ENCODE measurements at regions not wholly inside any gene's neighbourhood (a gene's known extent, or its start where the extent isn't known, plus 50 kb on each side); places are given as distances from the start of the nearest gene placed in this dataset.

DNA sequence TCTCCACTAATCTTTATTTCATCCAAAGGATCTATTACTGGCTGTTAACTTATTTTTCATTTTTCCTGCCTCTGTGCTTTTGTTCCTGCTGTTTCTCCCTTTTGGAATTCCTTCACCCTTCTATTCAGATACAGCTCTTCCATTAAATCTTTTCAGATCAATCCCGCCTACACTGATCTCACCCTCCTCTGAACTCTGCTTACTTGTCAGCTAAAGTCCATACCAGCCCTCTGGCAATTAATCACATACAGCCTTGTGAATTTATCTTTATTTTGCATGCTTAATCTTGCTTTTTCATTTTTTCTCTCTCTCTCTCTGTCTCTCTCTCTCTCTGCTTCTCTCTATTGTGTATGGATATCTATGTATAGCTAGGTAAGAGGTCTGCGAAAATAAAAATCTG, 100.8 kb upstream of the UMPS start:
- Mint-ChIP-seq H3K4me3 (ENCODE audit: unreplicated experiment) (no peak overlapping the region), H3K27me3 (ENCODE audit: insufficient read depth, unreplicated experiment) (peaks cover 37% of the 10 kb centered on the region), H3K9me3 (ENCODE audit: unreplicated experiment) (no peaks in the 10 kb centered on the region), H3K27ac (ENCODE audit: low read depth, unreplicated experiment) (no peak overlapping the region), H3K36me3 (ENCODE audit: insufficient read depth, unreplicated experiment) (no peaks in the 10 kb centered on the region), H3K4me1 (ENCODE audit: insufficient read depth, unreplicated experiment) (no peaks in the 10 kb centered on the region)
- intact Hi-C loops (cut with micrococcal nuclease): no loop called here
- POLR2A ChIA-PET: interaction anchor here (0.6 kb wide), 1 partner anchor 20 kb away, joined by 3 read pairs; no protein-coding TSS in a partner anchor
- CTCF ChIA-PET: interaction anchor here (0.7 kb wide), 1 partner anchor 24 kb away, joined by 3 read pairs; no protein-coding TSS in a partner anchor
- TF ChIP-seq, protein P1, sequence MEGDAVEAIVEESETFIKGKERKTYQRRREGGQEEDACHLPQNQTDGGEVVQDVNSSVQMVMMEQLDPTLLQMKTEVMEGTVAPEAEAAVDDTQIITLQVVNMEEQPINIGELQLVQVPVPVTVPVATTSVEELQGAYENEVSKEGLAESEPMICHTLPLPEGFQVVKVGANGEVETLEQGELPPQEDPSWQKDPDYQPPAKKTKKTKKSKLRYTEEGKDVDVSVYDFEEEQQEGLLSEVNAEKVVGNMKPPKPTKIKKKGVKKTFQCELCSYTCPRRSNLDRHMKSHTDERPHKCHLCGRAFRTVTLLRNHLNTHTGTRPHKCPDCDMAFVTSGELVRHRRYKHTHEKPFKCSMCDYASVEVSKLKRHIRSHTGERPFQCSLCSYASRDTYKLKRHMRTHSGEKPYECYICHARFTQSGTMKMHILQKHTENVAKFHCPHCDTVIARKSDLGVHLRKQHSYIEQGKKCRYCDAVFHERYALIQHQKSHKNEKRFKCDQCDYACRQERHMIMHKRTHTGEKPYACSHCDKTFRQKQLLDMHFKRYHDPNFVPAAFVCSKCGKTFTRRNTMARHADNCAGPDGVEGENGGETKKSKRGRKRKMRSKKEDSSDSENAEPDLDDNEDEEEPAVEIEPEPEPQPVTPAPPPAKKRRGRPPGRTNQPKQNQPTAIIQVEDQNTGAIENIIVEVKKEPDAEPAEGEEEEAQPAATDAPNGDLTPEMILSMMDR (IDR thresholded peaks at IDR 0.05; ENCODE audit: unreplicated experiment): no peak
- no peak for DNase-seq (ENCODE audit: unreplicated experiment)
- BruUV-seq (replicated peaks): no TSS peak

GRCh38 chr3:124630960-124631359, 99.3 kb upstream of the UMPS start:
- H3K27ac Mint-ChIP-seq (ENCODE audit: low read depth, unreplicated experiment): no peak overlapping the region
- DNase-seq (ENCODE audit: unreplicated experiment): no peak
- POLR2A ChIA-PET: no interaction called here
- no TSS peak for BruUV-seq (replicated peaks)
- TF ChIP-seq, protein P1 (IDR thresholded peaks at IDR 0.05; ENCODE audit: unreplicated experiment): no peak
- H3K4me1 Mint-ChIP-seq (ENCODE audit: insufficient read depth, unreplicated experiment): no peaks in the 10 kb centered on the region
- no peaks in the 10 kb centered on the region for H3K9me3 Mint-ChIP-seq (ENCODE audit: unreplicated experiment)
- intact Hi-C loops (cut with micrococcal nuclease): no loop called here
- H3K4me3 Mint-ChIP-seq (ENCODE audit: unreplicated experiment): no peak overlapping the region
- CTCF ChIA-PET: interaction anchor here (0.6 kb wide), 1 partner anchor 19 kb away, joined by 3 read pairs; no protein-coding TSS in a partner anchor
- H3K36me3 Mint-ChIP-seq (ENCODE audit: insufficient read depth, unreplicated experiment): no peaks in the 10 kb centered on the region
- peaks cover 48% of the 10 kb centered on the region for H3K27me3 Mint-ChIP-seq (ENCODE audit: insufficient read depth, unreplicated experiment)

DNA sequence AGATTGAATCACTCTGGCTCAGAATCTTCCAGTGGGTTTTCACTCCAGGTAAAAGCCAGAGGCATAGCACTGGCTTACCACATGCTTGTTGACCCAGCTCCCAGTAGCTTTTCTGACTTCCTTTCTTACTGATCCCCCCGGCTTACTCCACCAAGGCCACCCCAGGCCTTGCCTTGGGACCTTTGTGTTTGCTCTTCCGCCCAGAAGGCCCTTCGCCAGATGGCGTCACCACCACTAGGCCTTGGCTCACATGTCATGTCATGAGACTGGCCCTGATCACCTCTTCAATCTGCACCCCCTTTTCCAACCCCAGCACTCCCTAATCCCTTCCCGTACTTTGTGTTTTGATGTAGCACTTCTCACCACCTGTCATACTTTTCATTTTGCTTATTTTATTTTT, 98.5 kb upstream of the UMPS start:
- CTCF ChIA-PET: interaction anchor here (0.6 kb wide), 1 partner anchor 324 kb away, joined by 3 read pairs; no protein-coding TSS in a partner anchor
- H3K27ac Mint-ChIP-seq (ENCODE audit: low read depth, unreplicated experiment): no peak overlapping the region
- BruUV-seq (replicated peaks): no TSS peak

DNA sequence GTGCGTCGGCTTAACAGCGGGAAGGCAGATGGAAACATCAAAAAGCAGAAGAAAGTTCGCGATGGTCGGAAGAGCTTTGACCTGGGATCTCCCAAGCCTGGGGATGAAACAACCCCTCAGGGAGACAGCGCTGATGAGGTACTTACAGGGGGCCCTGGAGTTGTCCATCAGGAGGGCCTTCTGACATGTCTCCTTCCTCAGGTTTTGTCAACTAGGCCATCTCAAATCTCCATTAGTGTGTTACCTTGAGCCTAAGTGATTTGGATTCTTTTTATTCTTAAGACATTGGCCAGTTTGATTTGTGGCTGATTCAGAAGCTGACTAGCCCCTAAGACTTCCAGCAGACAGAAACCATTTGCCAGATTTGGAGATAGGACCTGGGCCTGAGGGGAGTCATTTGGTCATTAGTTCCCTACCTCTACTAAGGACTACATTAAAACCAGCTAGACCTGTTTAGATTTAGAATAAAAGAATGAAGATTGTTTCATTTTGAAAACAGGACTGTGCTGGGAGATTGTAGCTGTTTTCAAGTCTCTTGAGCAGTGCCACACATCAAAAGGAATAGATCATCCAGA, 97.6 kb upstream of the UMPS start:
- BruUV-seq (replicated peaks): no TSS peak
- H3K27ac Mint-ChIP-seq (ENCODE audit: low read depth, unreplicated experiment): no peak overlapping the region

More for the DNA sequence above, 98.5 kb upstream of the UMPS start:
- POLR2A ChIA-PET: no interaction called here
- Mint-ChIP-seq H3K4me1 (ENCODE audit: insufficient read depth, unreplicated experiment) (no peaks in the 10 kb centered on the region), H3K27me3 (ENCODE audit: insufficient read depth, unreplicated experiment) (peaks cover 48% of the 10 kb centered on the region), H3K9me3 (ENCODE audit: unreplicated experiment) (no peaks in the 10 kb centered on the region), H3K4me3 (ENCODE audit: unreplicated experiment) (no peak overlapping the region), H3K36me3 (ENCODE audit: insufficient read depth, unreplicated experiment) (no peaks in the 10 kb centered on the region)
- no peak for DNase-seq (ENCODE audit: unreplicated experiment)
- intact Hi-C loops (cut with micrococcal nuclease): no loop called here
- TF ChIP-seq, protein P1 (IDR thresholded peaks at IDR 0.05; ENCODE audit: unreplicated experiment): no peak

More for the DNA sequence above, 97.6 kb upstream of the UMPS start:
- POLR2A ChIA-PET: no interaction called here
- DNase-seq (ENCODE audit: unreplicated experiment): no peak
- TF ChIP-seq, protein P1 (IDR thresholded peaks at IDR 0.05; ENCODE audit: unreplicated experiment): no peak
- no peaks in the 10 kb centered on the region for H3K4me1 Mint-ChIP-seq (ENCODE audit: insufficient read depth, unreplicated experiment)
- intact Hi-C loops (cut with micrococcal nuclease): no loop called here
- no peak overlapping the region for H3K4me3 Mint-ChIP-seq (ENCODE audit: unreplicated experiment)
- H3K36me3 Mint-ChIP-seq (ENCODE audit: insufficient read depth, unreplicated experiment): no peaks in the 10 kb centered on the region
- CTCF ChIA-PET: interaction anchor here (0.6 to 1.5 kb wide), 3 partner anchors 55 to 616 kb away, joined by 3 read pairs; no protein-coding TSS in a partner anchor
- no peaks in the 10 kb centered on the region for H3K9me3 Mint-ChIP-seq (ENCODE audit: unreplicated experiment)
- H3K27me3 Mint-ChIP-seq (ENCODE audit: insufficient read depth, unreplicated experiment): peaks cover 56% of the 10 kb centered on the region

All from MCF 10A (cell line).